ENCODE measurements at regions not wholly inside any gene's neighbourhood (a gene's known extent, or its start where the extent isn't known, plus 50 kb on each side); places are given as distances from the start of the nearest gene placed in this dataset.

- Histone ChIP-seq H3K9ac (ENCODE audit: low read length) (no peak overlapping the region), H3K36me3 (replicated peaks; ENCODE audit: insufficient read depth, low read length) (no peaks in the 10 kb centered on the region), H3K27me3 (replicated peaks; ENCODE audit: insufficient read depth, low read length) (no peaks in the 10 kb centered on the region), H3K9me2 (replicated peaks; ENCODE audit: insufficient read depth, low read length) (no peaks in the 10 kb centered on the region), H3K27ac (ENCODE audit: low read length) (no peak overlapping the region), H3K4me3 (ENCODE audit: low read length) (no peak overlapping the region), H3K4me2 (ENCODE audit: low read depth, low read length) (no peak overlapping the region), H3K4me1 (ENCODE audit: low read length) (no peaks in the 10 kb centered on the region), H3K9me3 (replicated peaks; ENCODE audit: insufficient read depth, low read length) (no peaks in the 10 kb centered on the region), H3F3A (ENCODE audit: insufficient read depth, low read length) (no peaks in the 10 kb centered on the region), H3K79me2 (ENCODE audit: low read length) (no peaks in the 10 kb centered on the region), H2AFZ (ENCODE audit: low read length) (no peak overlapping the region), H4K20me1 (ENCODE audit: insufficient read depth, low read length) (no peaks in the 10 kb centered on the region)
- TF ChIP-seq EZH2 (optimal IDR thresholded peaks at IDR 0.05; ENCODE audit: low read depth, low read length) (no peak), EZH2phosphoT487 (IDR thresholded peaks at IDR 0.05; ENCODE audit: low read length) (no peak)
- TF ChIP-seq, protein P1, sequence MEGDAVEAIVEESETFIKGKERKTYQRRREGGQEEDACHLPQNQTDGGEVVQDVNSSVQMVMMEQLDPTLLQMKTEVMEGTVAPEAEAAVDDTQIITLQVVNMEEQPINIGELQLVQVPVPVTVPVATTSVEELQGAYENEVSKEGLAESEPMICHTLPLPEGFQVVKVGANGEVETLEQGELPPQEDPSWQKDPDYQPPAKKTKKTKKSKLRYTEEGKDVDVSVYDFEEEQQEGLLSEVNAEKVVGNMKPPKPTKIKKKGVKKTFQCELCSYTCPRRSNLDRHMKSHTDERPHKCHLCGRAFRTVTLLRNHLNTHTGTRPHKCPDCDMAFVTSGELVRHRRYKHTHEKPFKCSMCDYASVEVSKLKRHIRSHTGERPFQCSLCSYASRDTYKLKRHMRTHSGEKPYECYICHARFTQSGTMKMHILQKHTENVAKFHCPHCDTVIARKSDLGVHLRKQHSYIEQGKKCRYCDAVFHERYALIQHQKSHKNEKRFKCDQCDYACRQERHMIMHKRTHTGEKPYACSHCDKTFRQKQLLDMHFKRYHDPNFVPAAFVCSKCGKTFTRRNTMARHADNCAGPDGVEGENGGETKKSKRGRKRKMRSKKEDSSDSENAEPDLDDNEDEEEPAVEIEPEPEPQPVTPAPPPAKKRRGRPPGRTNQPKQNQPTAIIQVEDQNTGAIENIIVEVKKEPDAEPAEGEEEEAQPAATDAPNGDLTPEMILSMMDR (IDR thresholded peaks at IDR 0.05; ENCODE audit: low read length), result no peak
- DNase-seq, result no peak
Observed at GRCh38 chr6:140344142-140344913, 969.9 kb upstream of the CITED2 start.

GRCh38 chr6:140343128-140343527, 968.7 kb upstream of the CITED2 start:
- H3F3A ChIP-seq (ENCODE audit: insufficient read depth, low read length), result no peaks in the 10 kb centered on the region
- no peak overlapping the region for H3K9ac ChIP-seq (ENCODE audit: low read length)
- no peak overlapping the region for H2AFZ ChIP-seq (ENCODE audit: low read length)
- H3K9me3 ChIP-seq (replicated peaks; ENCODE audit: insufficient read depth, low read length), result no peaks in the 10 kb centered on the region
- H3K27ac ChIP-seq (ENCODE audit: low read length), result no peak overlapping the region
- no peak for DNase-seq
- no peaks in the 10 kb centered on the region for H3K36me3 ChIP-seq (replicated peaks; ENCODE audit: insufficient read depth, low read length)
- TF ChIP-seq EZH2phosphoT487 (IDR thresholded peaks at IDR 0.05; ENCODE audit: low read length), result no peak
- TF ChIP-seq, protein P1 (IDR thresholded peaks at IDR 0.05; ENCODE audit: low read length), result no peak
- no peak for TF ChIP-seq EZH2 (optimal IDR thresholded peaks at IDR 0.05; ENCODE audit: low read depth, low read length)
- H4K20me1 ChIP-seq (ENCODE audit: insufficient read depth, low read length), result no peaks in the 10 kb centered on the region
- H3K4me3 ChIP-seq (ENCODE audit: low read length), result no peak overlapping the region
- no peaks in the 10 kb centered on the region for H3K79me2 ChIP-seq (ENCODE audit: low read length)
- H3K27me3 ChIP-seq (replicated peaks; ENCODE audit: insufficient read depth, low read length), result no peaks in the 10 kb centered on the region
- H3K4me1 ChIP-seq (ENCODE audit: low read length), result no peaks in the 10 kb centered on the region
- H3K4me2 ChIP-seq (ENCODE audit: low read depth, low read length), result no peak overlapping the region
- no peaks in the 10 kb centered on the region for H3K9me2 ChIP-seq (replicated peaks; ENCODE audit: insufficient read depth, low read length)

- TF ChIP-seq, protein P1 (IDR thresholded peaks at IDR 0.05; ENCODE audit: low read length), result no peak
- TF ChIP-seq EZH2 (optimal IDR thresholded peaks at IDR 0.05; ENCODE audit: low read depth, low read length) (no peak), EZH2phosphoT487 (IDR thresholded peaks at IDR 0.05; ENCODE audit: low read length) (no peak)
- Histone ChIP-seq H3K9me3 (replicated peaks; ENCODE audit: insufficient read depth, low read length) (no peaks in the 10 kb centered on the region), H2AFZ (ENCODE audit: low read length) (no peak overlapping the region), H3K27me3 (replicated peaks; ENCODE audit: insufficient read depth, low read length) (no peaks in the 10 kb centered on the region), H3F3A (ENCODE audit: insufficient read depth, low read length) (no peaks in the 10 kb centered on the region), H3K4me1 (ENCODE audit: low read length) (no peaks in the 10 kb centered on the region), H3K9me2 (replicated peaks; ENCODE audit: insufficient read depth, low read length) (no peaks in the 10 kb centered on the region), H3K79me2 (ENCODE audit: low read length) (no peaks in the 10 kb centered on the region), H3K4me2 (ENCODE audit: low read depth, low read length) (no peak overlapping the region), H3K9ac (ENCODE audit: low read length) (no peak overlapping the region), H3K36me3 (replicated peaks; ENCODE audit: insufficient read depth, low read length) (no peaks in the 10 kb centered on the region), H4K20me1 (ENCODE audit: insufficient read depth, low read length) (no peaks in the 10 kb centered on the region), H3K4me3 (ENCODE audit: low read length) (no peak overlapping the region), H3K27ac (ENCODE audit: low read length) (no peak overlapping the region)
- no peak for DNase-seq
Observed at GRCh38 chr6:140341272-140341671, 966.8 kb upstream of the CITED2 start.
